Coronary artery (tissue), 2 donors: ENCODE measurements at regions not wholly inside any gene's neighbourhood (a gene's known extent, or its start where the extent isn't known, plus 50 kb on each side); places are given as distances from the start of the nearest gene placed in this dataset.
A peak's percentile ranks its signal among the peaks of the same experiment; 100 is the strongest.

Experiments
- DNase-seq: peaks from one replicate; pipeline ENCODE4 v3.0.0-alpha.2; 2017; ENCODE audit warnings: low spot score
- H3K27ac ChIP-seq, 2 donors: fragments of 200-600 bp; sonication (generic); one replicate each; pipeline ENCODE4 v1.5.1; 2016 to 2019
- H3K4me3 ChIP-seq: fragments of 200-600 bp; sonication (generic); 2 replicates; pipeline ENCODE4 v1.5.1; 2016; ENCODE audit warnings: mild to moderate bottlenecking, moderate library complexity
- CTCF ChIP-seq: fragments of 200-600 bp; sonication (generic); IDR thresholded peaks from one replicate; pipeline ENCODE4 v1.5.1; 2019; ENCODE audit warnings: antibody characterized with exemption

- DNase-seq: no peak
- Histone ChIP-seq H3K27ac (no peak overlapping the region), H3K4me3 (no peak overlapping the region)
- no peak for TF ChIP-seq CTCF
These were observed 361.1 kb upstream of the DDHD1 start for GRCh38 chr14:53514197-53514596.

- no peak overlapping the region for H3K4me3 ChIP-seq
- no peak for TF ChIP-seq CTCF
- H3K27ac ChIP-seq: peak overlapping the region in 1 of 2 donors; percentile 61
- no peak for DNase-seq
These were observed 357.3 kb upstream of the DDHD1 start for GRCh38 chr14:53510281-53510912.

GRCh38 chr14:53509276-53510244, 356.4 kb upstream of the DDHD1 start:
- Histone ChIP-seq H3K27ac (peak overlapping the region in 1 of 2 donors; percentile 61), H3K4me3 (no peak overlapping the region)
- TF ChIP-seq CTCF: no peak
- peak; percentile 76 for DNase-seq

GRCh38 chr14:53501361-53502211, 348.5 kb upstream of the DDHD1 start:
- no peak for TF ChIP-seq CTCF
- DNase-seq: no peak
- Histone ChIP-seq H3K4me3 (no peak overlapping the region), H3K27ac (no peak overlapping the region)

- Histone ChIP-seq H3K4me3 (no peak overlapping the region), H3K27ac (no peak overlapping the region)
- no peak for TF ChIP-seq CTCF
- DNase-seq: no peak
These were observed 347.1 kb upstream of the DDHD1 start for GRCh38 chr14:53500191-53500590.

- DNase-seq: no peak
- Histone ChIP-seq H3K27ac (no peak overlapping the region), H3K4me3 (no peak overlapping the region)
- TF ChIP-seq CTCF: no peak
These were observed 343.5 kb upstream of the DDHD1 start for GRCh38 chr14:53496668-53497067.
